GM21576 (cell line): ENCODE measurements at regions not wholly inside any gene's neighbourhood (a gene's known extent, or its start where the extent isn't known, plus 50 kb on each side); places are given as distances from the start of the nearest gene placed in this dataset.
"Not testable (repeated sequence)": the region's sequence is repeated elsewhere in the genome, so short reads cannot be mapped to it uniquely, and the experiment has no call there.

ENCODE experiments used
- ATAC-seq: cut with Tn5 transposase; IDR thresholded peaks from one replicate; pipeline ENCODE4 v1.9.1; 2021; ENCODE audit warnings: mild to moderate bottlenecking, moderate library complexity; ENCODE audit not compliant: unreplicated experiment

DNA sequence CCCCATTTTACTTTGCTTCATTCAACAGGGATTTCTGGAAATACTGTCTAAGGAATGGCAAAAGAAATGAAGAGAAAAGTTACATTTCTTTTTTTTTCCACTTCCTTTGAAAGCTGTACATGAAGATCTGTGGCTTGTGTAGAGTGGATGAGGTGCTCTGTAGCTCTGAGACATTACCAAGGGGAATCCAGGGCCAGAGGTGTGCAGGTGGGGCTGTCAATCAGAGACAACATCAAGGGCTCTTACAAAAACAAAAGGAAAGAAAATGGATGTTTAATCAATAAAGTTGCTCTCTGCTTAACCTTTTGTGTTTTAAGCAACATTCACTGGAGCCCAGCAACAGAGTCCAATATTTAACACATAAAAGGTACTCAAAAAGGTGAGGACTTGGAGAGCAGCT, 391.1 kb downstream of the TMEM38B start:
- no peak for ATAC-seq

DNA sequence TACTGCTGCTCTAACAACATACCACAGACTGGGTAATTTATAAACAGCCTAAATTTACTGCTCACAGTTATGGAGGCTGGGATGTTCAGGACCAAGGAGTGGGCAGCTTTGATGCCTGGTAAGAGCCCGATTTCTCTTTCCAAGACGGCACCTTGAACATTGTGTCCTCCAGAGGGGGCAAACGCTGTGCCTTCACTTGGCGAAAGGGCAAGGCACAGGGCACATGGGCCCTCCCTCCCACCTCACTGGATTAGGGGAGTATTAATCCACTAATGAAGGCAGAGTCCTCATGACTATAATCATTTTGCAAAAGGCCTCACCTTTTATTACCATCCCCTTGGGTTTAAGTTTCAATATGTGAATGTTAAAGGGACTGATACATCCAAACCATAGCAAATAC, 397.7 kb downstream of the TMEM38B start:
- ATAC-seq = no peak

DNA sequence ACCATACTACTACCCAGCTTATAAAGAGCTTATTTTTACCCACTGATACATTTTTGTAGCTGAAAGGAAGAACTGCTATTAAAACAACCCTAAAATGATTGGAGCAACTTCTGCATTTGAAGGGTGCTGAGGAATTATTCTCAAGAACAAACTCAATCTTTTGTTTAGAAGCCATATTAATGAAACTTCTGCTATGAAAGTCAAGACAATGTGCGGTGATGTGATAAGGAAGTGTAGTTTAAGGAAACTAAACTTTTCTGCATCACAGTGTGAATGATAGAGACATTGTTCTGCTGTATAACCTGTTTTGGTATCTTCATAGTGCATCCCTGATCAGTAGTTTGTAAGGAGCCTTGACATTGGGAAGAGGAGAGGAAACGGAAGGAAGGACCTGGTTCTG, 408.5 kb downstream of the TMEM38B start:
- ATAC-seq = no peak

DNA sequence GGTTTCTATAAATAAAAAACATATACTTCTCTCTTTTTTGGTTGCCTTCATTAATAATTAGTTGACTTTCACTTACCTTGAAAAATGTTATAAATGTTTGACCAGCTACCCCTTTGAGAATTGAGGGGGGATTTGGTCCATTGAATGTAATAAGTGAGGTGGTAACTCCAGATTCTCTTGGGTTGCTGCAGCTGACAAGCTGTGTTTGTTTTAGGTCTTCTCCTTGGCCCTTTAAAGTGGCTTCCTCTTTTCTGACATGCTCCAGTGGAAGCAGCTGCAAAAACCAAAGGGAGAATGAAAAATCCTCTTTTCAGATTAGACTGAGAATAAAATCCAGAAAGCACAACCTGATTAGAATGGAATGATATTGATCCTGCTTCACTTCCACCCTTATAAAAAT, 410.5 kb downstream of the TMEM38B start:
- ATAC-seq = no peak

DNA sequence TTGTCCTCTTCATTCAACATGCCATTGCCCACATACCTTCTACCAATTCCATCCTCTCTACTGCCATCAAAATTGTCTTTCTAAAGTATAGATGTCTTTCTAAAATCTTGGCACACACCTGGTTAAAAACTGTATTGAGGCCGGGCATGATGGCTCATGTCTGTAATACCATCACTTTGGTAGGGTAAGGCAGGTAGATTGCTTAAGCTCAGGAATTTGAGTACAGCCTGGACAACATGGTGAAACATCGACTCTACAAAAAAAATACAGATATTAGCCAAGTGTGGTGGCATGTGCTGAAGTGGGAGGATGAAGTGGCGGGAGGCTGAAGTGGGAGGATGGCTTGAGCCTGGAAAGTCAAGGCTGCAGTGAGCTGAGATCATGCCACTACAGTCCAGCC, 412.1 kb downstream of the TMEM38B start:
- no peak for ATAC-seq

DNA sequence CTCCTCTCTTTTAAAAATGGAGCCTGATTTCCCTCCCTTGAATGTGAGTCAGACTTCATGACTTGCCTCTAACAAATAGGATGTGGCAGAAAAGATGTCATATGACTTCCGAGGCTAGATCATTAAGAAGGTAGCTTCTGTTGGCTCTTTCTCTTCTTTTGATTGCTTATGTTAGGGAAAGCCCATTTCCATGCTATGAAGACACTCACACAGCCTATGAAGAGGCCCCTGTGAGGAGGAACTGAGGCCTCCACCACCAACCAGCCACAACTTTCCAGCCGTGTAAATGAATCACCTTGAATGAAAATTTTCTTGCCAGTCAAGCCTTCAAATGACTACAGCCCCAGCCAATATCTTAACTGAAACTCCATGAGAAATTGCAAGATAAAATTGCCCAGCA, 413.4 kb downstream of the TMEM38B start:
- no peak for ATAC-seq

DNA sequence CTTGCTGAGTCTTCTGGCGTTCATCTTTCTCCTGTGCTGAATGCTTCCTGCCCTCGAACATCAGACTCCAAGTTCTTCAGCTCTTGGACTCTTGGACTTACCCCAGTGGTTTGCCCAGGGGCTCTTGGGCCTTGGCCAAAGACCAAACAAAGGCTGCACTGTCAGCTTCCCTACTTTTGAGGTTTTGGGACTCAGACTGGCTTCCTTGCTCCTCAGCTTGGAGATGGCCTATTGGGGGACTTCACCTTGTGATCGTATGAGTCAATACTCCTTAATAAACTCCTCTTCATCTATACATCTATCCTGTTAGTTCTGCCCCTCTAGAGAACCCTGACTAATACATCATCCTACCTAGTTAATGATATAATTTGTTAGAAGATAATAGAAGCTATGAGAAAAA, 415.4 kb downstream of the TMEM38B start:
- not testable (repeated sequence) for ATAC-seq

DNA sequence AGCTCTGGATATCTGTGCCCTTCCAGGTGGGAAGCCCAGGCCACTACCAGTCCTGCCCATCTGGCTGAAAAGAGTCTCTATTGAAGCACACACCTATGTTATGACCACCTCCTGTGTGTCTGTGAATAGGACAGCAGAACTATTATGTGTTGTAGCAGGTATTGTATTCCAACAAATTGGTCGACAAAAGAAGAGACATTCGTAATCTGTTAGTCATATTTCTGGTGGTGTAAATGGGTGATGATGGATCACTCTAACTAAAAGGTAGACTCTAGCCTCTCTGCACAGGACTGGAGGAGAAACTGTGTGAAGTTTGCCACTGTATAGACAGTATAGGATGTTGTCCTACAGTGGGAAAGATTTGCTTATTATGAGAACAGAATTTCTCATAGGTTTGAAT, 416.1 kb downstream of the TMEM38B start:
- no peak for ATAC-seq

DNA sequence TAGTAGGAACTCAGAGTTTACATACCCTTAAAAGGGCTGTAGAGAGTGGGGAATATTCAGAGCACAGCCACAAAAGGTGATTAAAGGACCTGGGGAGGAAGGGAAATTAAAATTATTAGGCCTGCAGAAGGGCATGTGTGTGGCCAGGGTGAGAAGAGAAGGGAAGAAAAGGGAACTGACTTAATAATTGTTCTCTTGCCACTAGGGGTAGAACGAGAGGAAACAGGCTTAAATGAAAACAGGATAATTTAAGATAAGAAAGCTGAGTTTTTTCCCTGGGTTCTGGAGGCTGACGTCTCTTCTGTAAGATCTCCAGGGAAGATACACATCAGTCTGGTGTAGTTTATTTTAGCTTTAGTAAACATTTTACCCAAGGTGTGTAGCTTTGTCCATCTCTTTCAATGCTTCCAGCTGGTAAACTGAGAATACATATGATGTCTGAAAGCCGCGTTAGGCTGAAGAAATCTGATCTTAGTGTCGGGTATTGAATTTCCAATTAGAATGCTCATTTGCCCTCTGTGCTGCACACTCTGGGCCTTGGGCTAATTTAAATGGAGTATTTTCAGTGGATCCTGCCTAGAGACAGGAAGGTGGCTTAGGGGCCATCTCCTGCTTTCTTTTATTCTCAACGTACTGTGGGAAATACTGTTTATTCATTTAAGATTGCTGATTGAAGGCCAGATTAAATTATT, 416.8 kb downstream of the TMEM38B start:
- no peak for ATAC-seq

DNA sequence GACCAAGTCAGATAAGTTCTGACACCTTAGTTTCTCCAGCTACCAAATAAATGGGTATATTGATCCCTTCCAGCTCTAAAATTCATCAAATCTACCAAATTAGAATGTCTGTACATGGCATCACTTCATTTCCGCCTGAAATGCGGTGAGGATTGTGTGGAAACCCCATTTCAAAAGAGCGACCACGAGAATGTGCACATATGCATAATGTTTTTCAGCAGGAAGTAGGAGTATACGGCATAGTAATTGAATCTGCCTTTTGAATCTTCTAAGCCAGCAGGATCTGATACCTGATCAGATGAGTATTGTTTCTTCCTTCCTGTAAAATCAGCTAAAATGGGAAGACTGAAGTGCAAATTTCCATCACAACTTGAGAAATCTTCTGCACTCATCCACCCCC, 418.6 kb downstream of the TMEM38B start:
- ATAC-seq = no peak

DNA sequence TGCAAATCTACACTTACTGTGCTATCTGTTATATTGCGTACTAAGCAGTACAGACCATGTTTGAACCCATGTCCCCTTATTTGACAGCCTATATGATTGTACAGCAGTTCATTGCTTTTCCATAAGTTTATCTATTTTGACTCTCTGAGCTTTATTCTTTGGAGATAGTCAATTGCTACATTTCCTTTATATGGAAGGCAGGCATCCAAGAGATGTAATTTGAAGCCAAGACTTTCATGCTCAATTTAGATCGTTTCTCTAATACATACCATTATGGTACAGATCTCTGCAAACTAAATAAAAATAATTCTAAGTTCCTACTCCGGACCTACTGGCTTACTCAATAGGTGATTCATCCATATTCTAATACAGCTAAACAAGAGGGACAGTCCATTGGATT, 424.8 kb downstream of the TMEM38B start:
- ATAC-seq = no peak

DNA sequence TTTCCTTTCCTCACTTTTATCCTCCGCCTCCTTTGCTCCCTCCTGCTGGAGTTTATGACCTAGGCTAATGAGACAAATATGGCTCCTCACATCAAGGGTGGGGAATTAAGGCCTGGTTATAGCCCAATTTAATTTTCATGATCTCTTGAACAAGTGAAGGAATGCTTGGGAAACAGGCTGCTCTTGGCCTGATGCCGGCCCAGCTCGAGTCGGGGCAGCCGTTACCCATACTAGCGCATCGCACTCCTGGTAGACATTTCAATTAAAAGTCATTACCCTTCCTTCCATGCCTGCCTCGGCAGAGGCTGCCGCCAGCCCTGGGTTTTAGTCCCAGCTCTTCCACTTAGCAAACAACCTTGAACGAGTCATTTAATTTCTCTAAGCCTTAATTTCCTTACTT, 425.7 kb downstream of the TMEM38B start:
- ATAC-seq = no peak

DNA sequence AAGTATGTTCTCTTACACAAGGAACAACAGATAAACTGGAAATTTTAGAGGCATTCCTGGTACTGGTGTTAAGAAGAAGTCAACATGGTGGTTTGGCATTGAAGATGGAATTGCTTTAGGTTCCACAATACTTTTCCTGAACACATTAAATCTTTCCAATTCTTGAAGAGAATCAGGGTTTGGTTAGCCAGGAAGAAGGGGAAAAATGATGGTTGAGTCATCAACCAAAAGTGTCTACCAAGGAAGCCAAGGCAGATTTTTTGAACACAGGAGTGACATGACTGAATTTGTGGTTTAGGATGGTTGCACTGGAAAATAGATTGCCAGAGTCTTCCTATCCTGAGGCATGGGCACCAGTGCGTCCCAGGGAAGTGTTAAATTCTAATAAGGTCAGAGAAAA, 433.4 kb downstream of the TMEM38B start:
- ATAC-seq = no peak

DNA sequence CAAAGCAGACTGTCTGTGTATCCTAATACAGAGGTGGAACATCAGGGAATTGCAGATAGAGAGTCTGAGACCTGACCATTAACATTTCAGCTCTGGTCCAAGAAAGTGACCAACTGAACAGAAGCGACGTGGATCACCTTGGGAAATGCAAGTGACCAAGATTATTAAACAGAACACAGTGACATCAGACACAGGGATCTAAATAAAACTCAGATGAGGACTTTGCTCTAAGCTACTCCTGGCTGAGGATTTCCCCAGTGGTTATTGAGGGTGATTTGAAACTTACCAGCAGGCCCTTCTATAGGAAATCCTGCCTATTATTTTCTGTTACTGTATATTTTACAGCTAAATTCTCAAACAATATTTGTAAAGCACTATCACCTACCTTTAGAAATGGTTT, 436.0 kb downstream of the TMEM38B start:
- no peak for ATAC-seq

DNA sequence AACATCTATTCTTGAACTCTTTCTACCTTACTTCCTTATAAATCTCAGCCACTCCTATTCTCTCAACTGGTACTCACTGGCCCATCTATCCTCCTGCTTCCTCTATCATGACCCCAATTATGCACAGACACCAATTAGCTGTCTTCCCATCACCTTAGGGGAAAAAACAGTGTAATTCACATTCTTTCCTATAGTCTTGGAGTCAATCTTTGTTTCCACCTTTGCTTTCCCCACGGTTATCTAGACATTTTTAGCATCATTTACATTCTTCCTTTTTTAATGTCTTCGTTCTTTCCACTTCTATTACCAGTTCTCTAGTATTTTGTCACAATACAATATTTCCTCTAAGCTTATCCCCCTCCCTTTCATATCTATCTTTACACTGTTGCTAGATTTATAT, 449.4 kb downstream of the TMEM38B start:
- no peak for ATAC-seq

DNA sequence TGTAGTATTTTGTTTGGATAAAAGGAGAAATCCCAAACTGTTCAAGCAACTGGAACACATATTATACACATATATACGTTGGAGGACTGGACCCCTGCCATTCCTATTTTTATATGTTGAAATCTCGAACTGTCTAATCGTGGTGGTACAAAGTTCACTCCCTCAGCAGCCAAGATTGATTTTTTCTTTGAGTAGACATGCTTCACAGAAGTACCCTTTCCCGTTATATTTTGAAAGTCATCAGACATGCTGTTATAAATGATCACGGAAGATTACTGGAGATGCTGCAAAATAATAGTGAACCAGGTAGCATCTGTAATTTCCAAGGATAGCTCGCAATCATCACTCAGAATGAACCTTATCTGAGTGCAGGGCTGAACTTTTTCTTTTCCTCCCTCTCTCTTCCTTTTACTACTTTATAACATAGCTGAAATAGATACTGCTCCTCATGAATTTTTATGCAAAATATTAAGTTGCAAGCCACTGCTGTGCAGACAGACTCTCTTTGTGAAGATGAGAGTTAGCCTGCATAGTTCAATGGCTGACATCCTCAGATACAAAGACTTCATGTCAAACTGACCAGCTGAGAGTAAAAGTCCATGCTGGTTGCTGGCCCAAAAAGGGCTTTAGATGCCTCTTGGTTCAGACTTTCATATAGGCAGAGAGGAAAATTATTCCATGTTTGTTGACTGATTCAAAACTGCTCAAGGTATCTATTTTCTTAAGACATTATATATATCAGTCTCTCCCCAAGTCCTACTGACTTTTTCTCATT, 451.9 kb downstream of the TMEM38B start:
- ATAC-seq = no peak

DNA sequence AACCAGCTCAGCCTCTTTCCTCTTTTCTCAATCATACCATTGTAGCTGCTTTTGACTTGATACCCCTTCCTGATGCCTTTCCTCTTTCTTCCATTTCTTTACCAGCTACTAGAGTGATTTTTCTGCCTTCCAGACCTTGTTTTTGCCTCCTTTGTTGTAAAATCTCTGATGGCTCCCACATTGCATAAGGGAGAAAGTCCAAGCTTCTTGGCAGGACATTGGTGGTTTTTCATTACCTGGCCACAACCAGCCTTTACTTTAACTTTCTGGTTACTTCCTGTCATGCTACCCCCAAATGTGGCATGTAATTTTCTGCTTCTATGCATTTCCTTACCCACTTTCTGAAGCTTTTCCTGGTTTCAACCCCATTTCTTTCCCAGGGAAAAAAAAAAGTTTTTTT, 452.5 kb downstream of the TMEM38B start:
- ATAC-seq = no peak

DNA sequence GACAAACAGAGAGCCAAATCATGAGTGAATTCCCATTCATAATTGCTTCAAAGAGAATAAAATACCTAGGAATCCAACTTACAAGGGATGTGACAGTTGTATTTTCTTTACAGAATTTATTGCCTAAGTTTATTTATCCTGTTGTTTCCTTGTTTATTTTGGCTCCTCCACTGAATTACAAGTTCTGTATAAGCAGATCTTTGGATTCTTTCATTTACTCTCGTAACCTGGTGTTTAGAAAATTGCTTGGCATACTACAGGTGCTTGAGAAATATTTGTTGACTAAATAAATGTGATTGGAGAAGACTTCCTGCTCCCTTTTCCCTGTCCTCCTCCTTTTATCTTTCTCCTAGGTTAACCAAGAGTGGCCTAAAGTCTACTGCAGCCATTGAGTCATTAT, 455.6 kb downstream of the TMEM38B start:
- no peak for ATAC-seq

DNA sequence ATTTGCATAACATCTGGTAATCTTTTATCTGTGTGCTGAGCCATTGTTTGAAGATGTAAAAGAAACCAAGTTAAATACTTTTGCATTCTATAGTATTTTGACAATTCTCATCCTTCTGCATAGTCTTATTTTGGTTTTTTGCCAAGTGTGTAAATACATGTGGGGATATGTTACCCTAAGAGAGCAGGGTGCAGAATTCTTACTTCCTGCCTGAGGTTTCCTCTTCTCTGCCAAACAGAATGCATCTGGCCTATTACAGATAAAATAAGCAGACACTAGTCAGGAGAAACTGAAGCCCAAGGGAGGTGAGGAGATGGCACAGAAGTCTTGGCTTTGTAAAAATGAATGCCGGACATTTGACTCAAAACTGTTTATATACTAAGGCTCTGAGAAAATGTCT, 462.1 kb downstream of the TMEM38B start:
- no peak for ATAC-seq

DNA sequence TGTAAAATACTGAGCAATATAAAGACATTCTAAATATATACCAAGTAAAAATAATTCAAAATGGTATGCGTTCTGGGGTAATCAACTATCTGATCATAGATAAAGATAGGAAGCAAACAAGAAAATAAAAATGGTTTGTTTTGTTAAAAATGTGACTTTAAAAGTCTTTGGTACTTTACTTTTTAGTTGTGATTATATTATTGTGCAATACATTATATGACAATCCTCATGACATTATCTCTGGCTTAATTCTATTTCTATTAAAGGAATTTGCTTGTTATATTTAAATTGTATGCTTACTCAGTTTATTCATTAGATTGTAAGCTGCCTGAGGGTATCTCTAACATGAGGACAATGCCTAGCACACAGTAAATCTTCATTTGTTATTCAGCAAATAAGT, 477.9 kb downstream of the TMEM38B start:
- no peak for ATAC-seq

DNA sequence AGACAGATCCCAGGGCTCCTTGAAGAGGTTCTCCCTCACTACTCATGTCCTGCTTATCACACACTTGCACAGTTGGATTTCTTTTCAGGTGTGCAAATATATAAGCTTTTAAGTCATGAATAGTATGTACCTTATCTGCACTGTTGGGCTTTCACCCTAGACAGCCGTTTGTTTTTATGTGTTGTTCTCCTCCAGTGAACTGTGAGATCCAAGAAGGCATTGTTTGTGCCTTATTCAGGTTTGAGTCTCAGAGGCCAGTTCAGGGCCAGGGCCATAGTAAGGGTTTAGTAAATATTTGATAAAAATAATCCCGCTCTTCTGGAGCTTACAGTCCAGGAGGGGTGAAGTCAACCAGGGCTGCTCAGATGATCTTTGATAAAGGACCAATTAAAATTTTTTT, 480.0 kb downstream of the TMEM38B start:
- no peak for ATAC-seq

DNA sequence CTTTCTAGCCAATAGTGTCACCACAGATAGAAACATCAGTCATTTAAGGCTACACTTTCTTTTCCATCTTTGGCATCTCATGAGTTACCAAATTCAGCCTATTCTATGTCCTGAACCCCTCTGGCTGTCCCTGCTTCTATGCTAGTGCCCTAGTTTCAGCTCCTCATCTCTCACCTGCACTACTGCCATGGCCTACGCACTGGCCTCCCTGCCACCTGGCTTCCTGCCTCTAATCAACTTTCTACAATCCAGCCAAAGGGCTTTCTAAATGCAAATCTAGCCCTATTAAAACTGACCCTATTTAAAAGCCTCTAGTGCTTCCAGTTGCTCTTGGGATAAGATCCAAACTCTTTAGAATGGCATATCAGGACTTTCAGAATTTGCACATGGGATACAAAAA, 482.9 kb downstream of the TMEM38B start:
- no peak for ATAC-seq

DNA sequence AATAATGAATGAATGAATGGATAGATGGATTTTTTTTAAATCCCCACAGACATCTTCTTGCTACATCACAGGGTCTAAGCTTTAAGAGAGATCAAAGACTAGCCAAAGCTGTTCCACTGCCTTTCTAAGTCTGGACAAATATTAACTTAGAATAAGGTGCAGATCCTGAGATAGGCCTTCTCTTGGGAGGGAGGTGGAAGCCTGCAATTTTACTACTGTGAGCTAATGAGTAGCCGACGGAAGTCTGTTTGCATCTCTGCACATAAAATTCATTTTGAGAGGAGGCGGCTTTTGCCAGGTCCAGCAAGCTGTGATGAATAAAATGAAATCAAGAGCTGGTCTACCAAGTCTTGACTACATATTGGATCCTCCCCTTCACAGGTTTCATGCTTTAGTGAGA, 484.9 kb downstream of the TMEM38B start:
- ATAC-seq = no peak
